HL-60 (cell line): ENCODE measurements at regions not wholly inside any gene's neighbourhood (a gene's known extent, or its start where the extent isn't known, plus 50 kb on each side); places are given as distances from the start of the nearest gene placed in this dataset.

Experiments used
- DNase-seq, 2 experiments: peaks; one replicate each; pipeline ENCODE4 v3.0.0-alpha.2; 2010 to 2020; ENCODE audit warnings: low read depth in 1 of 2, low spot score in 1 of 2
- H3K27ac ChIP-seq: fragments of 250-450 bp; sonication (Bioruptor Pico); replicated peaks from 2 replicates; pipeline ENCODE4 v1.5.1; 2020; ENCODE audit warnings: mild to moderate bottlenecking, moderate library complexity
- H3K27me3 ChIP-seq: fragments of 250-450 bp; sonication (Bioruptor Pico); 2 replicates; pipeline ENCODE4 v1.5.1; 2021; ENCODE audit warnings: mild to moderate bottlenecking, moderate library complexity; ENCODE audit not compliant: insufficient read depth, poor library complexity, severe bottlenecking
- H3K4me3 ChIP-seq: replicated peaks from 2 replicates; pipeline ENCODE4 v1.5.1; 2011; ENCODE audit warnings: mild to moderate bottlenecking, control low read depth, low read length; ENCODE audit not compliant: insufficient read depth
- CTCF ChIP-seq: IDR thresholded peaks from one replicate; pipeline ENCODE4 v1.5.1; 2011; ENCODE audit warnings: low read length, control low read depth, inconsistent platforms; ENCODE audit not compliant: insufficient read depth
- GABPA ChIP-seq: IDR thresholded peaks from 2 replicates; pipeline ENCODE4 v1.6.1; 2012; ENCODE audit warnings: low read depth
- POLR2AphosphoS5 ChIP-seq: IDR thresholded peaks from 2 replicates; pipeline ENCODE4 v1.6.1; 2012; ENCODE audit warnings: low read depth
- REST ChIP-seq: IDR thresholded peaks from 2 replicates; pipeline ENCODE4 v1.6.1; 2012; ENCODE audit warnings: low read depth; ENCODE audit not compliant: insufficient replicate concordance
- SPI1 ChIP-seq: IDR thresholded peaks from 2 replicates; pipeline ENCODE4 v1.6.1; 2012; ENCODE audit warnings: low read depth, mild to moderate bottlenecking, borderline replicate concordance

GRCh38 chr15:77773903-77774302 lies 141.2 kb upstream of the LINGO1 start:
- no peak for DNase-seq
- H3K4me3 ChIP-seq, result no peak overlapping the region
- TF ChIP-seq REST, result no peak
- TF ChIP-seq SPI1, result no peak
- TF ChIP-seq POLR2AphosphoS5, result no peak
- TF ChIP-seq GABPA, result no peak
- TF ChIP-seq CTCF, result no peak
- H3K27ac ChIP-seq, result no peak overlapping the region
- H3K27me3 ChIP-seq, result no peaks in the 10 kb centered on the region

- TF ChIP-seq CTCF, result no peak
- TF ChIP-seq SPI1, result no peak
- TF ChIP-seq REST, result no peak
- no peak for TF ChIP-seq POLR2AphosphoS5
- TF ChIP-seq GABPA, result no peak
- Histone ChIP-seq H3K4me3 (no peak overlapping the region), H3K27ac (no peak overlapping the region), H3K27me3 (no peaks in the 10 kb centered on the region)
- no peak for DNase-seq
Measured at GRCh38 chr15:77772641-77773402, 140.1 kb upstream of the LINGO1 start.

GRCh38 chr15:77771616-77772015 lies 138.9 kb upstream of the LINGO1 start:
- Histone ChIP-seq H3K27ac (no peak overlapping the region), H3K4me3 (no peak overlapping the region), H3K27me3 (peaks cover 5% of the 10 kb centered on the region)
- DNase-seq, result no peak
- TF ChIP-seq POLR2AphosphoS5, result no peak
- no peak for TF ChIP-seq REST
- no peak for TF ChIP-seq SPI1
- TF ChIP-seq GABPA, result no peak
- no peak for TF ChIP-seq CTCF
